IMR-90 (cell line): ENCODE measurements at regions not wholly inside any gene's neighbourhood (a gene's known extent, or its start where the extent isn't known, plus 50 kb on each side); places are given as distances from the start of the nearest gene placed in this dataset.
A peak's percentile ranks its signal among the peaks of the same experiment; 100 is the strongest.

Experiments
- ATAC-seq: fragments of 200-7000 bp; cut with Tn5 transposase; 2 replicates; pipeline ENCODE4 v1.9.1; 2020; ENCODE audit warnings: low read depth, mild to moderate bottlenecking, moderate library complexity
- BruUV-seq: library from RNA; stranded (reverse); fragments of 400-500 nt; replicated peaks from 2 replicates; lab custom pipeline; 2021; lab: Mats Ljungman, UMichigan
- CTCF ChIA-PET: fragments of 300-600 bp; formaldehyde crosslinking; extraction: SDS; loops from one replicate; lab custom pipeline; 2021; ENCODE audit warnings: antibody characterized with exemption; lab: Yijun Ruan, JAX
- POLR2A ChIA-PET: fragments of 300-600 bp; sonication (Branson Sonifier 250); formaldehyde crosslinking; loops from one replicate; lab custom pipeline; 2022; ENCODE audit warnings: antibody characterized with exemption; ENCODE audit not compliant: unreplicated experiment; lab: Charles Lee
- DNase-seq: peaks from one replicate; pipeline ENCODE4 v3.0.0; 2013
- H2AFZ ChIP-seq: replicated peaks from 2 replicates; pipeline ENCODE3; 2013; ENCODE audit warnings: low read length, mild to moderate bottlenecking; ENCODE audit not compliant: poor library complexity
- H2AK5ac ChIP-seq: 2 replicates; pipeline ENCODE4 v1.6.1; 2013; ENCODE audit warnings: low read depth, low read length, inconsistent platforms
- H2AK9ac ChIP-seq: replicated peaks from 2 replicates; pipeline ENCODE3; 2013; ENCODE audit warnings: mild to moderate bottlenecking, low read depth, low read length, moderate library complexity; ENCODE audit not compliant: poor library complexity
- H2BK120ac ChIP-seq: 2 replicates; pipeline ENCODE4 v1.6.1; 2013; ENCODE audit warnings: low read depth, low read length, inconsistent platforms
- H2BK15ac ChIP-seq: 3 replicates; pipeline ENCODE4 v1.6.1; 2013; ENCODE audit warnings: low read depth, low read length, inconsistent platforms
- H2BK20ac ChIP-seq: 2 replicates; pipeline ENCODE4 v1.6.1; 2013; ENCODE audit warnings: low read depth, mild to moderate bottlenecking, inconsistent platforms, low read length, moderate library complexity
- H2BK5ac ChIP-seq: 2 replicates; pipeline ENCODE4 v1.6.1; 2013; ENCODE audit warnings: mild to moderate bottlenecking, low read depth, low read length, inconsistent platforms; ENCODE audit not compliant: poor library complexity, severe bottlenecking
- H3K14ac ChIP-seq: replicated peaks from 2 replicates; pipeline ENCODE4 v1.6.1; 2013; ENCODE audit warnings: low read depth, low read length, inconsistent platforms
- H3K18ac ChIP-seq: 2 replicates; pipeline ENCODE4 v1.6.1; 2013; ENCODE audit warnings: low read depth, low read length, control low read depth
- H3K23ac ChIP-seq: 2 replicates; pipeline ENCODE4 v1.6.1; 2013; ENCODE audit warnings: low read depth, low read length, inconsistent platforms
- H3K27ac ChIP-seq: 2 replicates; pipeline ENCODE4 v1.5.1; 2013; ENCODE audit warnings: mild to moderate bottlenecking, control low read depth, low read length; ENCODE audit not compliant: insufficient read depth
- H3K27me3 ChIP-seq: 2 replicates; pipeline ENCODE4 v1.6.1; 2013; ENCODE audit warnings: low read length; ENCODE audit not compliant: control insufficient read depth, insufficient read depth
- H3K36me3 ChIP-seq: 2 replicates; pipeline ENCODE4 v1.6.1; 2013; ENCODE audit warnings: low read length, mixed read lengths; ENCODE audit not compliant: control insufficient read depth, insufficient read depth
- H3K4ac ChIP-seq: 2 replicates; pipeline ENCODE4 v1.6.1; 2013; ENCODE audit warnings: low read depth, low read length, inconsistent platforms
- H3K4me1 ChIP-seq: 2 replicates; pipeline ENCODE4 v1.6.1; 2013; ENCODE audit warnings: low read length, mixed read lengths; ENCODE audit not compliant: control insufficient read depth, insufficient read depth
- H3K4me2 ChIP-seq: 2 replicates; pipeline ENCODE4 v1.6.1; 2013; ENCODE audit warnings: low read depth, mild to moderate bottlenecking, control low read depth, low read length, moderate library complexity
- H3K4me3 ChIP-seq: 2 replicates; pipeline ENCODE4 v1.5.1; 2013; ENCODE audit warnings: low read depth, mild to moderate bottlenecking, control low read depth, low read length, moderate library complexity; ENCODE audit not compliant: insufficient read depth
- H3K56ac ChIP-seq: 2 replicates; pipeline ENCODE4 v1.6.1; 2013; ENCODE audit warnings: low read length, inconsistent platforms; ENCODE audit not compliant: insufficient read depth; ENCODE audit errors: extremely low read depth
- H3K79me1 ChIP-seq, 2 experiments: 2 replicates each; pipeline ENCODE4 v1.6.1; 2013; ENCODE audit warnings: low read length in 2 of 2, inconsistent platforms in 1 of 2, low read depth in 1 of 2
- H3K9ac ChIP-seq: 2 replicates; pipeline ENCODE4 v1.6.1; 2013; ENCODE audit warnings: low read depth, low read length, control low read depth
- H3K9me1 ChIP-seq: 2 replicates; pipeline ENCODE4 v1.6.1; 2013; ENCODE audit warnings: low read length, inconsistent platforms; ENCODE audit not compliant: insufficient read depth
- H3K9me3 ChIP-seq: 2 replicates; pipeline ENCODE4 v1.6.1; 2013; ENCODE audit warnings: low read length; ENCODE audit not compliant: control insufficient read depth, insufficient read depth
- H4K20me1 ChIP-seq: 2 replicates; pipeline ENCODE4 v1.6.1; 2013; ENCODE audit warnings: low read length, inconsistent platforms; ENCODE audit not compliant: insufficient read depth
- H4K5ac ChIP-seq: 2 replicates; pipeline ENCODE4 v1.6.1; 2013; ENCODE audit warnings: mild to moderate bottlenecking, low read depth, low read length, control low read depth
- H4K8ac ChIP-seq, 2 experiments: 2 replicates each; pipeline ENCODE4 v1.6.1; 2013; ENCODE audit warnings: low read depth in 2 of 2, low read length in 2 of 2, control low read depth in 1 of 2, inconsistent platforms in 1 of 2
- H4K91ac ChIP-seq: 2 replicates; pipeline ENCODE4 v1.6.1; 2013; ENCODE audit warnings: low read depth, low read length, inconsistent platforms; ENCODE audit not compliant: insufficient read depth
- BHLHE40 ChIP-seq: fragments of 150-350 bp; IDR thresholded peaks from 2 replicates; pipeline ENCODE4 v1.6.1; 2016; ENCODE audit warnings: mild to moderate bottlenecking, low read depth, low read length
- CHD1 ChIP-seq: IDR thresholded peaks from 2 replicates; pipeline ENCODE4 v1.6.1; 2012; ENCODE audit warnings: low read depth, low read length, improper control_type of control experiment
- FOS ChIP-seq: fragments of 150-350 bp; IDR thresholded peaks from 2 replicates; pipeline ENCODE4 v1.6.1; 2016; ENCODE audit warnings: low read depth, low read length
- MAFK ChIP-seq: IDR thresholded peaks from 2 replicates; pipeline ENCODE4 v1.6.1; 2012; ENCODE audit warnings: low read depth, low read length, improper control_type of control experiment
- MAZ ChIP-seq: IDR thresholded peaks from 2 replicates; pipeline ENCODE4 v1.6.1; 2012; ENCODE audit warnings: low read depth, mild to moderate bottlenecking, low read length, improper control_type of control experiment, moderate library complexity, borderline replicate concordance
- MXI1 ChIP-seq: IDR thresholded peaks from 2 replicates; pipeline ENCODE4 v1.6.1; 2012; ENCODE audit warnings: low read depth, mild to moderate bottlenecking, low read length, moderate library complexity, borderline replicate concordance
- NFE2L2 ChIP-seq: fragments of 150-350 bp; IDR thresholded peaks from 2 replicates; pipeline ENCODE4 v1.6.1; 2016; ENCODE audit warnings: low read depth, mild to moderate bottlenecking, low read length
- POLR2A ChIP-seq: IDR thresholded peaks from 2 replicates; pipeline ENCODE4 v1.6.1; 2012; ENCODE audit warnings: mild to moderate bottlenecking, low read depth, low read length
- RAD21 ChIP-seq: IDR thresholded peaks from 2 replicates; pipeline ENCODE4 v1.6.1; 2012; ENCODE audit warnings: low read length, improper control_type of control experiment
- RCOR1 ChIP-seq: IDR thresholded peaks from 2 replicates; pipeline ENCODE4 v1.6.1; 2012; ENCODE audit warnings: mild to moderate bottlenecking, low read length, improper control_type of control experiment; ENCODE audit not compliant: insufficient replicate concordance
- RFX5 ChIP-seq: IDR thresholded peaks from 2 replicates; pipeline ENCODE4 v1.8.0; 2012; ENCODE audit warnings: low read depth, mild to moderate bottlenecking, low read length, moderate library complexity
- SMC3 ChIP-seq: fragments of 150-350 bp; IDR thresholded peaks from 2 replicates; pipeline ENCODE4 v1.6.1; 2016; ENCODE audit warnings: low read depth, mild to moderate bottlenecking, antibody characterized with exemption, low read length, moderate library complexity
- WGBS, 2 experiments: methylation state at CpG; one replicate each; pipeline versions ENCODE4 v1.1.5 to v1.1.7; 2013; ENCODE audit warnings: missing lambda C conversion rate in 2 of 2; ENCODE audit not compliant: insufficient read length in 1 of 2; ENCODE audit errors: extremely low coverage in 2 of 2; 5-methylcytosine and 5-hydroxymethylcytosine counted together
- dilution Hi-C: fragments of 300-500 bp; cut with HindIII; formaldehyde crosslinking; loops from one replicate; pipeline ENCODE4 v1.14.3; 2018; ENCODE audit warnings: low sequenced_read_pairs; ENCODE audit not compliant: unreplicated experiment
- in situ Hi-C: fragments of 300-500 bp; cut with MboI; formaldehyde crosslinking; loops from 3 replicates; pipeline ENCODE4 v1.14.3; 2019; ENCODE audit warnings: low sequenced_read_pairs, inconsistent platforms, mixed read lengths
- intact Hi-C: fragments of 100-400 bp; cut with micrococcal nuclease; formaldehyde crosslinking; loops from 2 replicates; pipeline ENCODE4 v1.10.0; 2022
- TF ChIP-seq, protein P1 (sequence below): conservative IDR thresholded peaks from 2 replicates; pipeline ENCODE4 v1.5.1; 2012; ENCODE audit warnings: mild to moderate bottlenecking, low read depth, low read length, improper control_type of control experiment
- TF ChIP-seq, protein P2 (sequence below): fragments of 150-350 bp; IDR thresholded peaks from 2 replicates; pipeline ENCODE4 v1.6.1; 2016; ENCODE audit warnings: low read depth, mild to moderate bottlenecking, low read length, moderate library complexity, borderline replicate concordance

DNA sequence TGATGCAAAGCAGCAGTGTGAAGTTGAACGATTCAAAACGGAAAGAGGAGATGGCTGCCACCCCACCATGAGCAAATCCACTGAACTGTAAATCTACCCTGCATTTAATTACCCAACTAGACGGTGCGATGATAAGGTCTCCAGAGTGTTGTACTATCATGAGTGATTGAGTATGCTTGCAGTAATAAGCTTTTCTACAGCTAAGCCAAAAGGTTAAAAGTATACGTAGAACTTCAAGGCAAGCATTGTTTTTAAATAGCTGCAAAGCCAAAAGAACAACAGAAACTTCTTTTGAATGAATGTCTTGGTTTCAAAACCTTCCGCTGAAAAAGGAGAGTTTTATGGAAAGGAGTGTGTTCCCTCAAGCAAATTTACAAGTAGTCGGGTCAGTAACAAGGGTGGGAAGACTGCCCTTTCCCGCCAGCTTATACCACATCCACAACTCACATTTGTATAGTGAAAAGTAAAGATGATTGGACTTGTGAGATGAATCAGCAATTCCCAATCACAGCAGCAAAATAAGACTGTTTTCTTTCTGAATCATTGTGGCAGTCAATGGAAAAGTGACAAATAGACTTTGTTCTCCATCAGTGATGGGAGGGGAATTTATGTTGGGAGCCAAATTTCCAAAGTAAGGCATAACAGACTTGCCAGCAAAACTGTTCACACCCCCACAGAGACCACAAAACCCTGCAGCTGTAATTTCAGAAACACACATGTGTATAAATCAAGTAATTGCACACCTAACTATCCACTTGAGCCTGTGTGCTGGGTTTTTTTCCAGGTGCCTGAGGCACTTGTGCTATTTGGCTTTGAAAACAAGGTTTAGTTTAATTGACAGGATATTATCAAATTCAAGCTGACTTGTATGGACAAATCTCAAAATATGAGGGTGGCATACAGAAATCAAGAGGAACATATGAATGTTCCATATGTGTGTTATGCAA lies 407.7 kb upstream of the GRAMD2B start:
- no CpG with 5 or more reads among the region's 8 CpGs for WGBS, 2 experiments
- dilution Hi-C loops, result no loop called here

More for the DNA sequence above, 407.7 kb upstream of the GRAMD2B start:
- no peak overlapping the region for H3K4me3 ChIP-seq
- no peak overlapping the region for H3K4ac ChIP-seq
- POLR2A ChIA-PET, result no interaction called here
- no peak overlapping the region for H2BK120ac ChIP-seq
- no peak overlapping the region for H3K14ac ChIP-seq
- in situ Hi-C loops (no loop called here), intact Hi-C loops (no loop called here)
- H2AFZ ChIP-seq, result no peak overlapping the region
- no peak for TF ChIP-seq POLR2A
- TF ChIP-seq, protein P1, sequence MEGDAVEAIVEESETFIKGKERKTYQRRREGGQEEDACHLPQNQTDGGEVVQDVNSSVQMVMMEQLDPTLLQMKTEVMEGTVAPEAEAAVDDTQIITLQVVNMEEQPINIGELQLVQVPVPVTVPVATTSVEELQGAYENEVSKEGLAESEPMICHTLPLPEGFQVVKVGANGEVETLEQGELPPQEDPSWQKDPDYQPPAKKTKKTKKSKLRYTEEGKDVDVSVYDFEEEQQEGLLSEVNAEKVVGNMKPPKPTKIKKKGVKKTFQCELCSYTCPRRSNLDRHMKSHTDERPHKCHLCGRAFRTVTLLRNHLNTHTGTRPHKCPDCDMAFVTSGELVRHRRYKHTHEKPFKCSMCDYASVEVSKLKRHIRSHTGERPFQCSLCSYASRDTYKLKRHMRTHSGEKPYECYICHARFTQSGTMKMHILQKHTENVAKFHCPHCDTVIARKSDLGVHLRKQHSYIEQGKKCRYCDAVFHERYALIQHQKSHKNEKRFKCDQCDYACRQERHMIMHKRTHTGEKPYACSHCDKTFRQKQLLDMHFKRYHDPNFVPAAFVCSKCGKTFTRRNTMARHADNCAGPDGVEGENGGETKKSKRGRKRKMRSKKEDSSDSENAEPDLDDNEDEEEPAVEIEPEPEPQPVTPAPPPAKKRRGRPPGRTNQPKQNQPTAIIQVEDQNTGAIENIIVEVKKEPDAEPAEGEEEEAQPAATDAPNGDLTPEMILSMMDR, result no peak
- TF ChIP-seq CHD1, result no peak
- no peak for TF ChIP-seq BHLHE40
- TF ChIP-seq FOS, result no peak
- no peak for TF ChIP-seq MXI1
- TF ChIP-seq, protein P2, sequence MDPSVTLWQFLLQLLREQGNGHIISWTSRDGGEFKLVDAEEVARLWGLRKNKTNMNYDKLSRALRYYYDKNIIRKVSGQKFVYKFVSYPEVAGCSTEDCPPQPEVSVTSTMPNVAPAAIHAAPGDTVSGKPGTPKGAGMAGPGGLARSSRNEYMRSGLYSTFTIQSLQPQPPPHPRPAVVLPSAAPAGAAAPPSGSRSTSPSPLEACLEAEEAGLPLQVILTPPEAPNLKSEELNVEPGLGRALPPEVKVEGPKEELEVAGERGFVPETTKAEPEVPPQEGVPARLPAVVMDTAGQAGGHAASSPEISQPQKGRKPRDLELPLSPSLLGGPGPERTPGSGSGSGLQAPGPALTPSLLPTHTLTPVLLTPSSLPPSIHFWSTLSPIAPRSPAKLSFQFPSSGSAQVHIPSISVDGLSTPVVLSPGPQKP, result no peak
- no peak for TF ChIP-seq MAZ
- no peak for TF ChIP-seq RCOR1
- TF ChIP-seq RFX5, result no peak
- no peak for TF ChIP-seq RAD21
- TF ChIP-seq NFE2L2, result no peak
- no peak for TF ChIP-seq MAFK
- TF ChIP-seq SMC3, result no peak
- no peaks in the 10 kb centered on the region for H4K20me1 ChIP-seq
- no peaks in the 10 kb centered on the region for H3K9me3 ChIP-seq
- CTCF ChIA-PET, result no interaction called here
- no peaks in the 10 kb centered on the region for H3K4me1 ChIP-seq
- H3K18ac ChIP-seq, result no peak overlapping the region
- H3K9me1 ChIP-seq, result no peaks in the 10 kb centered on the region
- H2AK5ac ChIP-seq, result no peak overlapping the region
- H2BK15ac ChIP-seq, result no peak overlapping the region
- H3K56ac ChIP-seq, result no peak overlapping the region
- no TSS peak for BruUV-seq
- H2BK20ac ChIP-seq, result no peak overlapping the region
- no peaks in the 10 kb centered on the region for H3K36me3 ChIP-seq
- no peak overlapping the region for H3K23ac ChIP-seq
- H4K8ac ChIP-seq, result no peak overlapping the region
- H2BK5ac ChIP-seq, result no peak overlapping the region
- ATAC-seq, result no peak
- no peak overlapping the region for H3K9ac ChIP-seq
- H2AK9ac ChIP-seq, result no peak overlapping the region
- no peak overlapping the region for H3K4me2 ChIP-seq
- no peak overlapping the region for H4K5ac ChIP-seq
- no peak overlapping the region for H3K27ac ChIP-seq
- H3K79me1 ChIP-seq, result no peaks in the 10 kb centered on the region
- H3K27me3 ChIP-seq, result no peaks in the 10 kb centered on the region; the same call in 1 of the 2 replicates
- H4K91ac ChIP-seq, result no peak overlapping the region
- DNase-seq, result peak; percentile 2
